ENCODE measurements at regions not wholly inside any gene's neighbourhood (a gene's known extent, or its start where the extent isn't known, plus 50 kb on each side); places are given as distances from the start of the nearest gene placed in this dataset.

DNA sequence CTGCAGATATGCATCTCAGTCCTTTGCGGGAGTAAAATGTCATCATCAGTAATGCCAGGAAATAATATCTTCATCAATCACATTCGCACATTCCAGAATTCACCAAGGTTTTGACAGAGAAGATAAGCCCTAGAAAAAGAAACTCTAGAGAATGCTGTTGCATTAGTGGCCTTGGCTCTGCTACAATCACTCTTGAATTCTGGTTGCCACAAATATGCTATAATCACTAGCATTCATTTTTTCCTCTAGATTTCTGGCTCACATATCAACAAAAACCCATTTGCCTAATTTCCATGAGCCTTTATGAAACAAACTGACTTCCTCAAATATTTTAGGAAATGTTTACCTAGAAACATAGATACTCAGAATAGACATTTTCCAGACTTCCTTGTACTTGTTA is 653.4 kb downstream of the ANXA1 start:
- DNase-seq = no peak

DNA sequence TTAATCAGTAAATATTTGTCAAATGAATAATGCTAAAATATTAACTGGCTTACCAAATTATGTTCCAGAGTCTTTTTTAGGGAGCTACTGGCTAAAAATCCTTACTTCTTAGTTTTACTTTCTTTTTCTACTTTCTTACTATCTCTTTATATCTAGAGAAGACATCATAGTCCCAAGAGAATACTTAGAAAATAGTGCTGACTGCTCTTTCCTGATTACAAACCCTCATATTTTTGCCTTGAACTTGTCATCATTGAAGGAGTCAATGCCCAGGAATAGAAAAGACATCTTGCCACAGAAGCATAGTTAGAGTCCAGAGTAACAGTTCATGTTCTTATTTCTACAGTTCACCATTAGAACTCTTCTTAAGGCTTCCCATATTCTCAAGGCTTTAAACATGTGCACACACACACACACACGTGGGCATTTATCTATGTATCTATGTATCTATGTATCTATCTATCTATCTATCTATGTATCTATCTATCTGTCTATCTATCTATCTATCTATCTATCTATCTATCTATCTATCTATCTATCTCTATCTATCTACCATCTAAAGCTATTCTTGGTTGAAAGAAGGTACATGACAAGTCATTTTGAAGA is 654.3 kb downstream of the ANXA1 start:
- DNase-seq = no peak

DNA sequence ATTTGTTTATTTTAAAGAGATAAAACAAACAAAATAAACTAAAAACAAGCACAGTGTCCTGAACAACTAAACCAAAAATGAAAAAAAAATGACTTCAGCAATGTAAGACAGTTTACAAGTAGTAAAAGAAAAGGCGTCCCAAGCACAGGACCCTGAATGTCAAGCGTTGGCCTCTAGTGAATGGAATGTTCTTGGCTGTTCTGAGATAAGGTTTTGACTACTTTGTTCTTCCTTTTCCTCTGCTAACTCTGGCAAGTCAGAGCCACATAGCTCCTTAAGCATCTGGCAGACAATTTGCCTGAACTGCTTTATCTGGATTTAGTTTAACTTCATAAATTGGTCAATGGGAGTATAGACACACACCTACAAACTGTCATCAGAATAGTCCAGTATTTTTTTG is 655.2 kb downstream of the ANXA1 start:
- DNase-seq = no peak

DNA sequence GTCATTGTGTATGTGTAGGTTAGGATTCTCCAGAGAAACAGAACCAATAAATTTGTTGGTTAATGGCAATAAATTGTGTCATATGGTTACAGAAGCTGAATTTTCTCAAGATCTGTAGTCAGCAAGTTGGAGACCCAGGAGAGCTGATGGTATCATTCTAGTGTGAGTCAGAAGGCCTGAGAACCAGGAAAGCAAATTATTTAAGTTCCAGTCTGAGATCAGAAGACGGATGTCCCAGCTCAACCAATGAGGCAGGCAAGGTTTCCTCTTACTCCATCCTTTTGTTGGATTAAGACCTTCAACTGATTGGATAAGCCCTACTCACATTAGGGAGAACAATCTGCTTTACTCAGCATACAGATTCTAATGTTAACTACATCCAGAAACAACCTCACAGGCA is 656.3 kb downstream of the ANXA1 start:
- DNase-seq = no peak

DNA sequence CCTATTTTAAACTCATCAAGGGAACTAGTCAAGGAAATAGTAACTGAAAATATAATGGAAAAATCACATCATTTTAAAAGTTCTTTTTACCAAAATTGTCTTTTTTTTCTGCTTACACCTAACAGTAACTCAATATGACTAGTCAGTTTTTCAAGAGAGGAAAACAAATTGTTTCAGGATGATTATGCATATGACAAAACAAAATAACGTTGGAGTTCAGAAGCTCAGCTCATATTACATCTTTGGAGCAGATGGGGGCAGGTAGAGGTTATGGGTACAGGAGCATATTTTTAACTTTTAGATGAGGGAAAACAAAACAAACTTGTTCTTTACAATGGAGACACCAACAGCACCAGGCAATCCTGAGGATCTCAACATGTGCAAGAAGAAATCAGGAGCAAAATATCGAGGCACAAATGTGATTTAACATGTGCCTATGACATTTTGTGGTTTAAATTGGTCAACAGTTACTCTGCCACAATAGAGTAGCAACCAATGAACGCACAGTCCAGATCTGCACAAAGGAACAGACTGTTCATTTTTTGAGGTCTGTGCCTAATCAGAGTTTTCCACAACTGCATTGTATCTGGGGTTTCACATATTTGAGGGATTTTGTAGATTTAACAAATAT is 659.0 kb downstream of the ANXA1 start:
- DNase-seq = no peak

DNA sequence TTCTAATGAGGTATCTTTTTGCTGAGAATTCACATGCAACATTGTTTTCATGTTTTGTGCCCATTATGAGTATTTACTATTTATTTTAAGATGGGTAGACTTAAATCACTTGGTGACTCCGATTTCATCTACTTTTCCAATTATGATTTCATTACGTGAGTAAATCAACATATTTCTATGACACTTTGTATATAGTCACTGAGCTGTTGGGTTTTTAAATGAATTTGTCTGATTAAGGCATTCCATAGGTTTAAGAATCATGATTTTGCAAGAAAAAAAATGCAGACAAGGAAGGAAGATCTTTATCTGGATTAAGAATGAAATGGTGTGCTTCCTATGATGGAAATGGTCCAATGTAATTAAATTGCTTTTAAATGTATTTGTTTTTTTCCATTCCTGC is 661.9 kb downstream of the ANXA1 start:
- DNase-seq = no peak

DNA sequence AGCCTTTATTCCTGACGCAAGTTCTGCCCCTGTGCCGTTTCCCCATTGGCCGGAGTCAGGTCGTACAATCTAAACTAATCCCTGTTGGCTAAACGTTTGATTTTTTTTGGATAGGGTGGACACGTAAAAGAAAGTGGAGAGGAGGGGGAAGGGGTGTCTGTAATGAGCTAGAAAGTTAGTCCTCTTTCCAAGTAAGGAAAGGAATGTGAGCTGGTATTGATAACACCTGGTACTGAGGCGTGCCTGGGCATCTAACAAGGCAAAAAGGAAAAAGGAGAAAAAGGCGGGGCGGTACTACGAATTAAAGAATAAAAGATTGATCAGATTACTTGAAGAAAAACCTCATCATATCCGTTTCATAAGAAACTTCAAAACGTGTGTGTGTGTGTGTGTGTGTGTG is 665.2 kb downstream of the ANXA1 start:
- DNase-seq = no peak

DNA sequence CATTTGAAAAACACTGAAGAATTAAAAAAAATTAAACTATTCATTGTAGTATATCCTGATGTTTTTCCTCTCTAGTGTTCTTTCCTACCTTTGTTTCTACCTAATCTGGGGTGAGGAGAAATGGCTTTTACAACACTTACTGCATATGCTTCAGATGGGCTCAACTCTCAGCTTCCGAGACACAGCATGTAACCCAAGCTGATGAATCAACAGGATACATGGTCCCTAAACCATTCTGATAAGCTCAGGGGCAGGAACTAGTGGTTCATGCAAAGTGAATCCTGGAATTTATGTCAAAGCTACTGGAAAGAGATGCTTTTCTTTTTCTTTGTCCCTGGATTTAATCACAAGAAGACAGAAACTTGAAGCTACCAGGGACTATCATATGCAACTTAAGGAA is 672.5 kb upstream of the RORB start:
- DNase-seq = no peak

DNA sequence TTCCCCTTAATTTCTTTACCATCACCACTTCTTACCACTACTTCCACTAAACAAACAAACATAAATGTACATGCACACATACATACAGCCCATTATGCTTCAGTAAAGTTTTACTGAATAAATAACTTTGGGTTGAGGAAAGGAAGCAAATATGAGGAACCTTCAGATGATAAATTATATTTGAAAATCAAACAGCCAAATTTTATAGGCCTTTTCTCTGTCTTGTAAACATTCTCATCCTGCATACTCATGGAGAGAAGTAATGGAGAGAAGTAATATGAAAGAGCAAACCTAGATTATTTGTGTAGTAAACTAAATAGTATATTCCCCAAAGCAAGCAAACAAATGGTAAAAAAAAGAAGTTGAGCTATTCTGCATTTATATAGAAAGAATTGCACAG is 658.3 kb upstream of the RORB start:
- DNase-seq = no peak

DNA sequence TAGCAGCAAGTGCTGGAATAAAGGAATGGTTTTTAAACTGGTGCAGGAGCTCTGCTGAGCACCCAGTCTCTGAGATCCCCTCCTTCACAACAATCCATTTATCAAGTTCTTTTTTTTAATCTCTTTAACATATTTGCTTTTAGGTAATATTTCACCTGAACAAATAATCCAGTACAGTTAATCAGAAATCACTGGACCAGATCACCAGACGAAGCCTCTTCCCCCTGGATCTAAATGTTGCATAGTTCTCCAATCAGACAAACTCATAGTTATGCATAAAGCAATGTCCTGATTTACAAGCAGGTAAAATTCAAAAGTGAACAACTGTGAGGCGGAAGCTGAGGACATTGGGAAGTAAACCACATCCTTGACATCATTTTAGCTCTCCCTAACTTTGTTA is 657.7 kb upstream of the RORB start:
- DNase-seq = no peak

DNA sequence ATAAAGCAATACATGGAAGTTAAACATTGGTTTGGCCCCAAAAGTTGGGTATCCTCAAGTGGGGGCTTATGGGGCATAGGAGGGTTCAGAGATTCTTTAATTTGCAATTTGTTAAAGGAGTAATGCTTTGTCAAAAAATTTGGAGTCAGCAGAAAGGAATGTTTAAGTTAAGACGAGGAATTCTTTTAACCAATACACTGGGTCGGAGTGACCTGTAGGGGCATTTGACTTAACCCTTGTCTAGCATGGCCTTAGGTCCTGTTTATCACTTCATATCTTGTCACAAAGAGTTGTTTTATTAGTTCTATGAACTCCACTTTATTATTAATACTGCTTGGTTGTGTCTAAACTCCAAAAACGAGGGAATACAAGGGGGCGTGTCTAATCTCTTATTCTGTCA is 656.1 kb upstream of the RORB start:
- DNase-seq = no peak

DNA sequence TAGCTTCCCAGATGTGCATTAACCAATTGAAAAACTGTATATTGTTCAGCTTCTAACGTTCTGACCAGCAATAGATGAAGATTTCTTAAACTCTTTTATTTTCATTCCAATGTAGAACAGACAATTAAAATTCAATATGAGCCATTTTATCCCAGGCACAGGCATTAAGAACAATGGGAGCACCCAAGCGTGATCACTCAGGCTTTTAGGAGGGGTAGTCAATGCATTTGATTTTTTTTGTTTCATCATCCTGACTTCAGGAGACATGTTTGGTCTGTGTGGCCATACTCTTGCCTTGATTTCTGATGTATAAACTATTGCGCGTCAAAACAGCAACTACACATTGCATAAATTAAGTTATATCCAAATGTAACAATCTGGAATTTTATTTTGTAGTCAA is 653.0 kb upstream of the RORB start:
- no peak for DNase-seq

DNA sequence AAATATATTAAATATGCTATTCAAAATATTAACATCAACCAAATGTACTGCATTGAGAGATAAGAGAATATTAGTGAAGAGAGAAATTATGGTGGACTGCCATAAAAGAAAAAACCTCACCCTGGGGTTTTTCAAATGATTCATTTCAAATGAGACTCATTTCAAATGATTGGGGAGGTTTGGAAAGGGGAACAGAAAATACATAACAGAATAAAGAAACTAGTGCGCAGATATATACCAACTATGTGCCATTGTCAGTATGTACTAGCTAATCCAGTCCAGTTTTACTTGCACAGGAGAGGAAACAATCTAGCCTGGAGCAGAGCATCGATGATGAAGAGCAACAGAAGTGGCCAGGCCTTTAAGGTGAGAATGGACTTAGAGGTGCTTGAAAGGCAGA is 651.6 kb upstream of the RORB start:
- DNase-seq = no peak

DNA sequence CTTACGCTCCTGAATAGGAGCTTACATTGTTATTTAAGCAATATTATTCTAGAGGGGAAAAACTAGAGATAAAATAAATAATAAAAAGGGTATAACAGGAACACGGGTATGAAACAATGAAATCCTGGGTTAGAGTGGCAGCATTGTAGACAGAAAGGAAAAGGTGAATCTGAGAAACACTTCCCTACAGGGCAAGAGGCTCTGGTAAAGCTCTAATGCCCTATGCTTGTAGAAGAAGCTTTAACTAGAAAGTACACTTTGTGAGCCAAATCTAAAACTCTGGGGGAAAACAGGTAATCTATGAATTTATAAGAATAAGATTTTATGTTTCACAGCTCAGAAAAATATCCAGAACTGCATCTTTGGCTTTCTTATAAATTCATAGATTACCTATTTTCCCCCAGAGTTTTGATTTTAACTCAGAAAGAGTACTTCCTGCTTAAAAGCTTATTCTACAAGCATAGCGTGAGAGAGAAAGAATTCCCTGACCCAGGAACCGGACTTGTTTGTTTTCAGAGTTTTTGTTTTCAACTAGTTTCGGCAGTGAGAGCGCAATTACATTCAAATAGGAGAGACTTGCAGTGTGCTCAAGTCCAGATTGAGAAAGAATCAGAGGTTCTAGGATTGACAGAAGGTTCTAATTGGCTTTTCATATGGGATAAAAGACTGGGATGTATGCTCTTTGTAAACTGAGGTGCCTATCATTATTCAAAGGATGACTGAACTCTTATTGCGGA is 651.0 kb upstream of the RORB start:
- no peak for DNase-seq

DNA sequence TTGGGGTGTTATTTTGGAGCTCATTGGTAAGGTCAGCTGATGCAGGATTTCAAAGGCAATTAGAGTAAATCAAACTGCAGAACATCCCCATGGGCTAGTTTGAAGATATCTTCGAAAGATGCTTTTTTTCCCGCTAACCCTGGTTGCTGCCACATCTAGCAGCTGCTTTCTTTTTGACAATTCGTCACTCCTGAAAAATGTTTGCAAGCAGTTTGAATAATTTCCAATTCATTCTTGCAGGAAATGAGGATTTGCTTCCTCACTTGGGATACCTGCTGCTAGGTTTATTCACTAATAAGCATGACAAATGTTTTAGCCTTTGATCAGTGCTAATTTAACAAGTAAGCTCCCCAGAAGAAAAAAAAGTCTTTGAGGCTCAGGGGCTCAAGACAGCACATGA is 649.6 kb upstream of the RORB start:
- DNase-seq = no peak

DNA sequence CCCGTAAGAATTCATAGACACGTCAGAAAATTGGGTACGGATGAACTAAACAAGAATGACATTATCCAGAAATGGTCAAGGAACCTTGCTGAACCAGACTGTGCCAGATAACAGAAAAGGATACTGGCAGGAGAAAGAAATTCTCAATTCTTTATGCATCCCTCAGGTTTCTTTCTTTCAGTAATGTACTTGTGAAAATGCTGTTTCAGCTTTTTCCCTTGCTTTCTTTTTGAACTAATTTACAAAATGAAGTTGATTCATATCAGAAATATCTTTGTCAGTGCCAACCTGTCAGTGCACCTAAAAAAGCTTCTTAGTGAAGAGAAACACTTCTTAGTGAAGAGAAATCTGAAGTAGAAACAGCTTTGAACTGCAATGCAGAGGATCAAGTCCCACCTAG is 643.6 kb upstream of the RORB start:
- no peak for DNase-seq

DNA sequence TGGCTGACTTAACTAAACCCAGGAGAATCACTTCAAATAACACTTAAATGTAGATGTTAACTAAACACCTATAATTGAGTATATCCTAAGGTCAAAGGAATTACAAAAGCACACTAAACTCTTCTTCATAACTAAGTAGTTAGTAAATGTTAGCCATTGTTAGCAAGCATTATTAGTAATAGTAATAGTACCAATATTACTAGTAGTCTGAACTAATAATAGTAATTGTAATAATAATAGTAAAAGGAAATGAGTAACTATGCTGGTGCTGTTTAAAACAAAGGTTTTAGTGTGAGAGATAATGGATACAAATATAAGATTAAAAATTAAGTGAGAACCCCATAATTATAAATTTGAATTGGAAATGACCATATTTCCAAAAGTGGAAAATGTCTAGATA is 641.9 kb upstream of the RORB start:
- no peak for DNase-seq

DNA sequence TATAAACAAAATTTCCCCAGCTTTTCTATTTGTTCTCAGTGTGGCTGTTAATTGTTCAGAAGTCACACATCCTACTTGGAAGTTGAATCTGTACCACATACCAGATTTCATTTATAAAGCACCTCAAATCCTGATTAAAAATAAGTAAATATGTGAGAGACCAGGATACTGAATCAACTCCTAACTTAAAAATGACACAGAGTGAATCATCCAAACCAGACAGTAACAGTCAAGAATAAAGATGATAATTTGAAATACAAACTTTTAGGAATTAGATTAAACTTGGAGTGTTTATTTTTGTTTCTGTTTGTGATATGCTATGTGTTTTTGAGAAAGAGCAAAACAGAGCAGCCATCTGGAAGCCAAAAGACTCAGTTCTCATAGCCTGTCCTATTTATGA is 633.2 kb upstream of the RORB start:
- DNase-seq = no peak

DNA sequence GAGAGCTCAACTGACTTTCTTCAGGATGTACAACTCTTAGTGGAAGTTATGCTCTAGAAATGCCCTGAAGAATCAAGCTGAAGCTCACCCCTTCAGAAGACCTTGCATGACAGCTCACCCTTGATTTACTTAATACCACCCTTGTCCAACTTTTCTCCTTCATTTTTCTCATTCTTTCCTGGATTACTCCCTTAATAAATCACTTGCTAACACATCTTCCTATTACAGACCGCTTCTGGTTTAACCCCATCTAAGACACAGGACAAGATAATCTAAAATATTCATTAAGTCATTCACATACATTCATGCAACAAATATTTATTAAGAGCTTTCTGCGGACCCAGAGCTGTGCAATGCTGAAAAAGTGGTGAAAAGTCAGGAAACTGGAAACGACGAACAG is 630.7 kb upstream of the RORB start:
- no peak for DNase-seq

DNA sequence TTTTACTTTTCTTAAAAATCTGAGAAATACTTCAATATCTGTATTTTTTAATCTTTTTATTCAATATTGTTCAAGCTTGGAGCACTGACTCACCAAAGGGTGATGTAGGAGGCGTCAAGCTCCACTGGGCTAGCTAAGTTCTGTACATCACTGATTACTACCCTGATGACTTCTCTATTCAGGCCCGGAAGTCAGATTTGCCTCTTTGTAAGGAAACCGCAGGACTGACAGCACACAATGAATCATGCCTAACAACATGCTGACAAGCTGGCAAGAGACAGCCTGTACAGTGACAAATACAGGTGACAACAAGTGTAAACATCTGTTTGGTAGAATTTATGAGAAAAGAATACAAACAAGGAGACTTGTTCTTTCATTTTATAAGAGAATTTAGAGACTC is 627.9 kb upstream of the RORB start:
- no peak for DNase-seq

DNA sequence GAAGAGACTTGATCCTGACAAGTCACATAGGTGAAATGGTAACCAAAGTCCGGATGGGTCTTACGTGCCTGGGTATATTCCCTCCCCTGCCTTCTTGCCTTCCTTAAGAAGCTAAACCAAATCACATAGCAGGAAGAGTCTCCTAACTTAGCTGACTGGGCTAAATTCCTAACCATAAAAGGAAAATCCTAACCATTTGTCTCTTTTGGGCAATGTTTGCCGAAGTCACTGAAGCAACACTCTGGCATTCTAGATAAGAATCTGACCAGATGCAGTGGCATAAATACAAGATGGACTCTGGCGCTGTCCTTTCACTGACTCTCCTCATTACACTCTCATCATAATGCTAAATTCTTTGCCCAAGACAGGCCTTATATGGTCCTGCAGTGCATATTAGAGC is 625.5 kb upstream of the RORB start:
- DNase-seq = no peak

DNA sequence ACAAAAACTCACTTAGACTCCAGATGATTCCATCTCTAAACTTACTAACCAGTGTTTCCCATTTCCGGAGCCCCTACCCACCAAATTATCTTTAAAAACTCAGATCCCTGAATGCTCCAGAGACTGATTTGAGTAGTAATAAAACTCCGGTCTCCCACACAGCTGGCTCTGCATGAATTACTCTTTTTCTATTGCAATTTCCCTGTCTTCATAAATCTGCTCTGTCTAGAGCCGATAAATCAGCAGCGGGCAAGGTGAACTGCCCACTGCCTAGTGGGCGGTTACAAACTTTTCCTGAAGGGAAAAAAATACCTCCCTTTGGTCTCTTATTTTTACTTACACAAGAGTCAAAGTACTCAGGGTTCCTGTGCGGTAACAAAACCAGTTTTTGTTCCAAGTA is 624.4 kb upstream of the RORB start:
- DNase-seq = no peak

DNA sequence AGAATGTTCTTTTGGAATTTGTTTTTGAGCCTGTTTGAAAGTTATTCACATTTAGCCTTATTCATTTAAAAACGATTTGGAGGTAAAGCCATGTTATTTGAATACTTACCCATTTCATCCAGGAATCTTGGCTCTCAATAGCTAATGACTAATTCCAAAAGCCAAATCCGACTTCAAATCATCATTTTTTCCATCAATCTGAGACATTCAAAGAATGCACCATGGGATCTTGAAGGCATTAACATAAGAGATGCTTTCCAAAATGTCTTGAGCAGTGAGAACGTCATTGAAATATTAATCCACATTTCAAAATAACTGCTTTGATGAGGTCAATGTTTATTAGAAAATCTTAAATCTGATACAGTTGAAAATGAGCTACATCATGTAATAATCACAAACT is 617.0 kb upstream of the RORB start:
- DNase-seq = no peak

DNA sequence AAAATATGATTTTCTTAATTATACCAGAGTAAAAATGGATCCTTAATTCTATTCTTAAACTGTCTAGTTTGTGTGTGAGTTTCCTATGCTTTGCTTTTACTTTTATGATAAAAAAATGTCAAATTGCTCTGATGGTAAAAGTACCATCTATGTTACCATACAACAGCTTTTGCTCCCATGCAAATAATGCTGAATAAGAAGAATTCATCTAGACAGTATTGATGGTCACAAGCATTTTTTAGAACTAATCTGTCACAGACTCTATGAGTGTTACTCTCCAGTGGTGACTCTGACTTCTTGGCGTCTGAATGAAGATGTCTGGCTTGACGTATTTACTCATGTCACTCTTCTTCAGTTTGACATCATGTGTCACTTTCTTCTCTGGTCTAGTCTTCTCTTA is 608.1 kb upstream of the RORB start:
- DNase-seq = no peak
